B cell (primary cell): ENCODE measurements at regions not wholly inside any gene's neighbourhood (a gene's known extent, or its start where the extent isn't known, plus 50 kb on each side); places are given as distances from the start of the nearest gene placed in this dataset.

Experiments used
- ATAC-seq: fragments of 200-7000 bp; cut with Tn5 transposase; one replicate; pipeline ENCODE4 v1.10.0; 2021; ENCODE audit warnings: low read depth, mild to moderate bottlenecking, moderate number of reproducible peaks, moderate library complexity
- CTCF ChIA-PET: fragments of 350-600 bp; sonication (Branson Sonifier 250); formaldehyde crosslinking; loops from one replicate; lab custom pipeline; 2021; ENCODE audit warnings: antibody characterized with exemption, inconsistent platforms; lab: Charles Lee
- POLR2A ChIA-PET: fragments of 350-600 bp; sonication (Branson Sonifier 250); formaldehyde crosslinking; loops from one replicate; lab custom pipeline; 2021; ENCODE audit warnings: antibody characterized with exemption; lab: Charles Lee
- DNase-seq: peaks from one replicate; pipeline ENCODE4 v3.0.0; 2013
- H2AFZ ChIP-seq: 2 replicates; pipeline ENCODE4 v1.6.1; 2012; ENCODE audit warnings: mild to moderate bottlenecking, low read depth, low read length; ENCODE audit not compliant: insufficient read depth, poor library complexity, severe bottlenecking
- H3K27ac ChIP-seq, 2 donors: 1 replicate in 1 of 2; 2 replicates in 1 of 2; pipeline ENCODE4 v1.5.1; 2012 to 2013; ENCODE audit warnings: low read length in 2 of 2, mild to moderate bottlenecking in 2 of 2, moderate library complexity in 1 of 2
- H3K27me3 ChIP-seq, 4 experiments: fragments of 200-600 bp in 1 of 4; sonication (generic) in 1 of 4; replicated peaks in 1 of 4; 1 replicate in 2 of 4; 2 replicates in 2 of 4; pipeline versions ENCODE4 v1.6.1 to v1.7.0; 2013 to 2016; ENCODE audit warnings: low read length in 3 of 4, mild to moderate bottlenecking in 2 of 4, mixed read lengths in 1 of 4, moderate library complexity in 1 of 4; ENCODE audit not compliant: insufficient read depth in 4 of 4, control insufficient read depth in 3 of 4; ENCODE audit errors: control extremely low read depth in 1 of 4
- H3K36me3 ChIP-seq, 2 experiments: replicated peaks in 1 of 2; 1 replicate in 1 of 2; 2 replicates in 1 of 2; pipeline versions ENCODE4 v1.6.1 to v1.7.1; 2013; ENCODE audit warnings: low read length in 1 of 2; ENCODE audit not compliant: insufficient read depth in 2 of 2, control insufficient read depth in 1 of 2; ENCODE audit errors: control extremely low read depth in 1 of 2, extremely low read depth in 1 of 2
- H3K4me1 ChIP-seq, 2 donors: fragments of 200-600 bp in 1 of 2; sonication (generic) in 1 of 2; 1 replicate in 1 of 2; 2 replicates in 1 of 2; pipeline versions ENCODE4 v1.5.1 to v1.6.1; 2013 to 2017; ENCODE audit warnings: low read length in 2 of 2; ENCODE audit not compliant: control insufficient read depth in 2 of 2, insufficient read depth in 2 of 2
- H3K4me2 ChIP-seq: replicated peaks from 2 replicates; pipeline ENCODE3; 2012; ENCODE audit warnings: mild to moderate bottlenecking, low read depth, low read length; ENCODE audit not compliant: poor library complexity, severe bottlenecking
- H3K4me3 ChIP-seq, 5 experiments: fragments of 200-600 bp in 1 of 5; sonication (generic) in 1 of 5; 1 replicate in 3 of 5; 2 replicates in 2 of 5; pipeline versions ENCODE4 v1.5.1 to v1.7.0; 2011 to 2016; ENCODE audit warnings: low read length in 4 of 5, mild to moderate bottlenecking in 4 of 5, low read depth in 2 of 5, control low read depth in 1 of 5, moderate library complexity in 1 of 5; ENCODE audit not compliant: insufficient read depth in 1 of 5; ENCODE audit errors: control extremely low read depth in 1 of 5, extremely low read depth in 1 of 5
- H3K79me2 ChIP-seq: fragments of 200-600 bp; sonication (generic); one replicate; pipeline ENCODE4 v1.6.0; 2016; ENCODE audit warnings: low read length; ENCODE audit not compliant: control insufficient read depth, insufficient read depth
- H3K9ac ChIP-seq: fragments of 200-600 bp; sonication (generic); 2 replicates; pipeline ENCODE4 v1.6.1; 2017; ENCODE audit warnings: mild to moderate bottlenecking, low read length, moderate library complexity
- H3K9me3 ChIP-seq, 3 donors: one replicate each; pipeline versions ENCODE4 v1.6.1 to v1.7.1; 2013; ENCODE audit warnings: low read length in 2 of 3; ENCODE audit not compliant: control insufficient read depth in 2 of 3, insufficient read depth in 1 of 3; ENCODE audit errors: control extremely low read depth in 1 of 3
- H4K20me1 ChIP-seq: 2 replicates; pipeline ENCODE4 v1.6.0; 2012; ENCODE audit warnings: mild to moderate bottlenecking, low read length; ENCODE audit not compliant: insufficient read depth, control insufficient read depth, poor library complexity, severe bottlenecking
- H3K27ac Mint-ChIP-seq: one replicate; pipeline ENCODE4 v1.8.0; 2021; ENCODE audit warnings: mixed read lengths
- H3K27me3 Mint-ChIP-seq: one replicate; pipeline ENCODE4 v1.8.0; 2021; ENCODE audit warnings: mixed read lengths
- H3K4me1 Mint-ChIP-seq: one replicate; pipeline ENCODE4 v1.8.0; 2021; ENCODE audit warnings: mixed read lengths
- H3K4me3 Mint-ChIP-seq: one replicate; pipeline ENCODE4 v1.8.0; 2021; ENCODE audit warnings: mixed read lengths
- H3K9me3 Mint-ChIP-seq: one replicate; pipeline ENCODE4 v1.8.0; 2022; ENCODE audit warnings: mixed read lengths; ENCODE audit not compliant: insufficient read depth
- EZH2 ChIP-seq: IDR thresholded peaks from 2 replicates; pipeline ENCODE4 v1.6.1; 2012; ENCODE audit warnings: borderline replicate concordance, low read depth, mild to moderate bottlenecking, moderate library complexity, low read length; ENCODE audit not compliant: insufficient read depth, poor library complexity, severe bottlenecking
- WGBS: methylation state at CpG from one replicate; pipeline ENCODE4 v1.1.5; 2013; ENCODE audit warnings: missing lambda C conversion rate; ENCODE audit not compliant: insufficient coverage; 5-methylcytosine and 5-hydroxymethylcytosine counted together
- intact Hi-C: fragments of 100-400 bp; cut with micrococcal nuclease; formaldehyde crosslinking; loops from one replicate; pipeline ENCODE4 v1.10.0; 2022
- TF ChIP-seq, protein P1 (sequence below): fragments of 200-600 bp; IDR thresholded peaks from one replicate; pipeline ENCODE4 v1.8.0; 2022; ENCODE audit warnings: antibody characterized with exemption, mild to moderate bottlenecking

DNA sequence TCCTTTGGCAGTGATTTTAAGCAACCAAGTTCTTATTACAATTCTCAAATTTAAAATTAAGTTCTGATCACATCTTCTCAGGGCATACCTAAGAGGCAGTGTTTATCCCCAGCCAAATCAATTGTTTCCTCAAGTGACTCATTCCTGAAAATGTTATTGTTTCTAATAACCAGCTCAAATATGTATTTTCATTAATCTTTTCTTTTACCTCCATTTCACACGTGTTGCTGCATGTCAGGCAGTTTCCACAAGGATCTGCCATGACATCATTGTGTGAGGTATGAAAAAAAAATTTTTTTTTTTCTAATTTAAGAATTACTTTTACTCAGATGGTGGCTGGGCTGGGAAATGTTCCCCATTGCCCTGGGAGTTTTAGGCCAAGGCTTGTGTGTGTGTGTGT, 113.0 kb upstream of the NTRK2 start:
- peaks cover 5% of the 10 kb centered on the region for H3K27me3 Mint-ChIP-seq
- Histone ChIP-seq H3K27me3 (no peaks in the 10 kb centered on the region), H3K4me1 (no peaks in the 10 kb centered on the region), H3K4me2 (no peak overlapping the region), H3K27ac (no peak overlapping the region), H3K9me3 (no peaks in the 10 kb centered on the region), H4K20me1 (no peaks in the 10 kb centered on the region), H3K4me3 (no peak overlapping the region), H3K79me2 (no peaks in the 10 kb centered on the region), H3K9ac (no peak overlapping the region), H3K36me3 (no peaks in the 10 kb centered on the region), H2AFZ (no peak overlapping the region)
- H3K9me3 Mint-ChIP-seq, result peaks cover 2% of the 10 kb centered on the region
- no peak overlapping the region for H3K27ac Mint-ChIP-seq
- ATAC-seq, result no peak
- WGBS, result no CpG with 5 or more reads among the region's 1 CpG
- TF ChIP-seq, protein P1, sequence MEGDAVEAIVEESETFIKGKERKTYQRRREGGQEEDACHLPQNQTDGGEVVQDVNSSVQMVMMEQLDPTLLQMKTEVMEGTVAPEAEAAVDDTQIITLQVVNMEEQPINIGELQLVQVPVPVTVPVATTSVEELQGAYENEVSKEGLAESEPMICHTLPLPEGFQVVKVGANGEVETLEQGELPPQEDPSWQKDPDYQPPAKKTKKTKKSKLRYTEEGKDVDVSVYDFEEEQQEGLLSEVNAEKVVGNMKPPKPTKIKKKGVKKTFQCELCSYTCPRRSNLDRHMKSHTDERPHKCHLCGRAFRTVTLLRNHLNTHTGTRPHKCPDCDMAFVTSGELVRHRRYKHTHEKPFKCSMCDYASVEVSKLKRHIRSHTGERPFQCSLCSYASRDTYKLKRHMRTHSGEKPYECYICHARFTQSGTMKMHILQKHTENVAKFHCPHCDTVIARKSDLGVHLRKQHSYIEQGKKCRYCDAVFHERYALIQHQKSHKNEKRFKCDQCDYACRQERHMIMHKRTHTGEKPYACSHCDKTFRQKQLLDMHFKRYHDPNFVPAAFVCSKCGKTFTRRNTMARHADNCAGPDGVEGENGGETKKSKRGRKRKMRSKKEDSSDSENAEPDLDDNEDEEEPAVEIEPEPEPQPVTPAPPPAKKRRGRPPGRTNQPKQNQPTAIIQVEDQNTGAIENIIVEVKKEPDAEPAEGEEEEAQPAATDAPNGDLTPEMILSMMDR, result no peak
- no peak for TF ChIP-seq EZH2
- no peaks in the 10 kb centered on the region for H3K4me1 Mint-ChIP-seq
- H3K4me3 Mint-ChIP-seq, result no peak overlapping the region
- no peak for DNase-seq
- POLR2A ChIA-PET, result no interaction called here
- intact Hi-C loops, result no loop called here
- CTCF ChIA-PET, result no interaction called here

DNA sequence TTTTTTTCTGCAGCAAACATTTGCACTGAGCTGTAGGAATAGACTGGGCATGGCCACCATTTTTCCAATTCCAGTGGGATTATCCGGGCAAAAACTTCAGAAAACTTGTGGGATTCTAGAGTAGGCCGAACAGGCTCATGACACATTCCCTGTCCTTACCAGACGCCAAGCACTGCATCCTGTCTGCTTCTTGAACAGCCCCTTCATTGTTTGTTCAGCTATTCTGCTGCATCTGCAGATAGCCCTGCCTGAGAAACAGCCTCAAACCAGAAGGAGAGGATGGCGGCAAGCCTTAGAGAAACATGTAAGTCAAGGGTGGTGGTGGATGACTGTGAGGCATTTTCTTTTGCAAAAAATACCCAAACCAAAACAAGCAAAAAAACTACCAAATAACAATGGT, 111.8 kb upstream of the NTRK2 start:
- ATAC-seq (no peak), DNase-seq (no peak)
- H3K9me3 Mint-ChIP-seq, result no peaks in the 10 kb centered on the region
- ChIA-PET POLR2A (no interaction called here), CTCF (no interaction called here)
- Histone ChIP-seq H3K9me3 (no peaks in the 10 kb centered on the region), H3K4me1 (no peaks in the 10 kb centered on the region), H3K4me3 (no peak overlapping the region), H2AFZ (no peak overlapping the region), H3K27ac (no peak overlapping the region), H3K9ac (no peak overlapping the region), H3K4me2 (no peak overlapping the region), H4K20me1 (no peaks in the 10 kb centered on the region), H3K36me3 (no peaks in the 10 kb centered on the region), H3K79me2 (no peaks in the 10 kb centered on the region), H3K27me3 (no peaks in the 10 kb centered on the region)
- 74% methylated on average over 3 of the region's 4 CpGs for WGBS
- no peak overlapping the region for H3K27ac Mint-ChIP-seq
- TF ChIP-seq, protein P1, result no peak
- no peak for TF ChIP-seq EZH2
- no peaks in the 10 kb centered on the region for H3K4me1 Mint-ChIP-seq
- peaks cover 5% of the 10 kb centered on the region for H3K27me3 Mint-ChIP-seq
- H3K4me3 Mint-ChIP-seq, result no peak overlapping the region
- intact Hi-C loops, result no loop called here
